Stimulated activated effector memory CD8-positive, alpha-beta T cell treated with anti-CD3 and anti-CD28 coated beads, Interleukin-12 subunit alpha, Interleukin-12 subunit beta, amount 100 ng/mL, for 72 hours (primary cell): ENCODE measurements at regions not wholly inside any gene's neighbourhood (a gene's known extent, or its start where the extent isn't known, plus 50 kb on each side); places are given as distances from the start of the nearest gene placed in this dataset.

ENCODE experiments used
- ATAC-seq: fragments of 150-1000 bp; cut with Tn5 transposase; 2 replicates; pipeline ENCODE4 v1.10.0; 2021
- DNase-seq, 2 donors: peaks; one replicate each; pipeline ENCODE4 v3.0.0; 2021 to 2022; ENCODE audit warnings: low spot score in 2 of 2
- H3K27ac Mint-ChIP-seq: one replicate; pipeline ENCODE4 v1.8.0; 2022; ENCODE audit warnings: mild to moderate bottlenecking, mixed read lengths
- H3K36me3 Mint-ChIP-seq: one replicate; pipeline ENCODE4 v1.8.0; 2022; ENCODE audit warnings: mild to moderate bottlenecking, mixed read lengths
- H3K4me1 Mint-ChIP-seq: one replicate; pipeline ENCODE4 v1.8.0; 2022; ENCODE audit warnings: mixed read lengths
- H3K4me3 Mint-ChIP-seq: one replicate; pipeline ENCODE4 v1.8.0; 2022; ENCODE audit warnings: mild to moderate bottlenecking, mixed read lengths
- H3K9me3 Mint-ChIP-seq: one replicate; pipeline ENCODE4 v1.8.0; 2022; ENCODE audit warnings: mixed read lengths

- no peak for DNase-seq
Observed at GRCh38 chr14:40123816-40124215, 691.6 kb upstream of the FBXO33 start.

DNA sequence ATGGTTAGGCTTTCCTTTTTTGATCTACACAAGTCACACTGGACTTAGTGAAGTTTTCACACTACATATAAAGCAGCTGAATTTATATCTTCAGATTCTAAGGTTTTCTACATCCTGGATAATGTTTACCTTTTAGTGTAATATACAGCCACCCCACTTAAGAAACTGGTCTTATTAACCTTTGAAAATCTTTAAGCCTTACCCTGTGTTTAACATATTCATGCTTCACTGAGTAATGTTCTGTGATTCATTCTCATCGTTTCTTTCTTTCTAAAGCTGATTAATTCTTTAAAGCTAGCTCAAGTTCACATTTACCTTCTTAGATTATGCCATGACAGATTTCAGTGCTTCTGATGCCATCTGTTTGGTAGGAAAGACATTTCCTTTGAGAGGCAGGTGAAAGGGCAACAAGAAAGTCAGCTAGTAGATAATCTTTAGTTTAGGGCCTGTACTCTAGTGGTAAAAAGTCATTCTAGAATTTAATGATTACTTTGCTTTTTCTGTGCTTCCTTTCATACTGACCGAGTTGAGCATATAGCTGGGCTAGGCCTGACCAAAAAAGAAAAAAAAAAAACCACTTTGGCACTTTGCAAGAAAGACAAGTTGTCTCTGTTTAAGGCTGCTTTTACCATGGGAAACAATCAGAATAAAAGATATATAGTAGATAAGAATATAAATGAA, 690.9 kb upstream of the FBXO33 start:
- no peak overlapping the region for H3K4me3 Mint-ChIP-seq
- no peak for DNase-seq
- H3K9me3 Mint-ChIP-seq: peaks cover 6% of the 10 kb centered on the region
- H3K4me1 Mint-ChIP-seq: no peaks in the 10 kb centered on the region
- H3K36me3 Mint-ChIP-seq: no peaks in the 10 kb centered on the region
- H3K27ac Mint-ChIP-seq: no peak overlapping the region
- peak; percentile 34 for ATAC-seq

More at GRCh38 chr14:40123816-40124215, 691.6 kb upstream of the FBXO33 start:
- ATAC-seq: no peak
- no peaks in the 10 kb centered on the region for H3K36me3 Mint-ChIP-seq
- no peak overlapping the region for H3K27ac Mint-ChIP-seq
- H3K9me3 Mint-ChIP-seq: peaks cover 6% of the 10 kb centered on the region
- H3K4me1 Mint-ChIP-seq: no peaks in the 10 kb centered on the region
- no peak overlapping the region for H3K4me3 Mint-ChIP-seq

GRCh38 chr14:40119765-40120164, 687.5 kb upstream of the FBXO33 start:
- ATAC-seq (no peak), DNase-seq (no peak)
- H3K36me3 Mint-ChIP-seq: no peaks in the 10 kb centered on the region
- no peaks in the 10 kb centered on the region for H3K4me1 Mint-ChIP-seq
- no peak overlapping the region for H3K27ac Mint-ChIP-seq
- H3K9me3 Mint-ChIP-seq: peaks cover 7% of the 10 kb centered on the region
- no peak overlapping the region for H3K4me3 Mint-ChIP-seq

DNA sequence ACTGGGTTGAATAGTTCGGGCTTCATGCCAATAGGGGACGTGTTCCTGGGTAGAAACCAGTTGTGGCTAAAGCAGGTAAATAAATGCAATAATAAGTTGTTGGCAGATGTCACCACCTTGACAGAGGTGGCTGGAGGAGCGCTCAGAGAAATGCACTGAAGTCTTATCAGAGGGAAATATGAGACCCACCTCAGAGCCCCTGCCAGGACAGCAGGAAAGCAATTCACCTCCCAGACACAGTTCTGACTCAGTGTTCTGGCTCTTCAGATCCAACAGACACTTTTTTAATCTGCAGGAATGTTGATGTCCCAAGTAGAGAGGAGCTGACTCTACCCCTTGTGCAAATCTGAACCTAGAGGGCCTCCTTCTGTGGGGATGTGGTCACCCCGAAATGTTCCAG, 687.1 kb upstream of the FBXO33 start:
- peaks cover 7% of the 10 kb centered on the region for H3K9me3 Mint-ChIP-seq
- no peak overlapping the region for H3K4me3 Mint-ChIP-seq
- no peaks in the 10 kb centered on the region for H3K4me1 Mint-ChIP-seq
- DNase-seq (no peak), ATAC-seq (no peak)
- no peak overlapping the region for H3K27ac Mint-ChIP-seq
- H3K36me3 Mint-ChIP-seq: no peaks in the 10 kb centered on the region

- Mint-ChIP-seq H3K36me3 (no peaks in the 10 kb centered on the region), H3K9me3 (peaks cover 8% of the 10 kb centered on the region), H3K27ac (no peak overlapping the region), H3K4me3 (no peak overlapping the region), H3K4me1 (no peaks in the 10 kb centered on the region)
- no peak for ATAC-seq
- no peak for DNase-seq
Observed at GRCh38 chr14:40115583-40115982, 683.4 kb upstream of the FBXO33 start.

- Mint-ChIP-seq H3K9me3 (peaks cover 12% of the 10 kb centered on the region), H3K36me3 (no peaks in the 10 kb centered on the region), H3K4me3 (no peak overlapping the region), H3K27ac (no peak overlapping the region), H3K4me1 (no peaks in the 10 kb centered on the region)
- ATAC-seq (no peak), DNase-seq (no peak)
Observed at GRCh38 chr14:40113671-40114070, 681.4 kb upstream of the FBXO33 start.

GRCh38 chr14:40100544-40101196, 668.4 kb upstream of the FBXO33 start:
- H3K4me3 Mint-ChIP-seq: no peak overlapping the region
- no peaks in the 10 kb centered on the region for H3K36me3 Mint-ChIP-seq
- no peaks in the 10 kb centered on the region for H3K4me1 Mint-ChIP-seq
- no peak overlapping the region for H3K27ac Mint-ChIP-seq
- no peak for ATAC-seq
- peaks cover 6% of the 10 kb centered on the region for H3K9me3 Mint-ChIP-seq
- DNase-seq: no peak

DNA sequence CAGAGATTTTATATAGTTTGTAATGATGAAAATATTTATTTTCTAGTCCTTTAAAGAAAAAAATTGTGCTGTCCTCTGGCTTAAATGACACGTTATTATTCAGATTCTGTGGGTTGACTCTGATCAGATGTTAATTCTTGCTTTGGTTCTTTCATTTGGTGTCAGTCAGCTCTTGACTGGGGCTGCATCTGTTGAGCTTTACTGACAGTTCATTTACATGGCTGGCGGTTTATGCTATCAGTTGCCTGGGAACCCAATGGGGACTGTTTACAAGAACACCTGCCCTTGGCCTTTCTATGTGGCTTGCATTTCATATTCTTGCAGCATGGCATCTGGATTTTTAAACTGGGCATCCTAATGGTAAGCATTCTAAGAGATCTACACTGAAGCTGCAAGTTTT, 667.1 kb upstream of the FBXO33 start:
- no peak overlapping the region for H3K27ac Mint-ChIP-seq
- DNase-seq: no peak
- no peak overlapping the region for H3K4me3 Mint-ChIP-seq

DNA sequence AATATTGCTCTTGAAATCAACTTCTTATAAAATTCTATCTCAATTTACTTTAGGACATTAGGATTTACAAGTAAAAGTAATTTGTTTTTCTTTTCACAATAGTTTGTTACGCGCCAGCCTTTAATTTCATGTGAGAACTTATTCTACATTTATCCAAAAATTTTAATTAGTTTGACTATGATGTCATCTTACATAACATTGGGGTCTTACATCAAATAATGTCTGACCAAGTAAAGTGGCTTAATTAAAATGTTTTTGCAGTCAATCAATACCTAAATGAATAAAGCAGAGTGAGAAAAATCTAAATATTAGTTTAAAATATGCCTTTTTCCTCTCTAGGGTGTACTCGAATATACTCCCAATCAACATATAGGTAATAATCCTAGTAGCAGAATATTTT, 666.2 kb upstream of the FBXO33 start:
- ATAC-seq (no peak), DNase-seq (no peak)
- Mint-ChIP-seq H3K27ac (no peak overlapping the region), H3K9me3 (peaks cover 6% of the 10 kb centered on the region), H3K36me3 (no peaks in the 10 kb centered on the region), H3K4me3 (no peak overlapping the region), H3K4me1 (no peaks in the 10 kb centered on the region)

More for the DNA sequence above, 667.1 kb upstream of the FBXO33 start:
- Mint-ChIP-seq H3K36me3 (no peaks in the 10 kb centered on the region), H3K4me1 (no peaks in the 10 kb centered on the region), H3K9me3 (peaks cover 6% of the 10 kb centered on the region)
- ATAC-seq: no peak

DNA sequence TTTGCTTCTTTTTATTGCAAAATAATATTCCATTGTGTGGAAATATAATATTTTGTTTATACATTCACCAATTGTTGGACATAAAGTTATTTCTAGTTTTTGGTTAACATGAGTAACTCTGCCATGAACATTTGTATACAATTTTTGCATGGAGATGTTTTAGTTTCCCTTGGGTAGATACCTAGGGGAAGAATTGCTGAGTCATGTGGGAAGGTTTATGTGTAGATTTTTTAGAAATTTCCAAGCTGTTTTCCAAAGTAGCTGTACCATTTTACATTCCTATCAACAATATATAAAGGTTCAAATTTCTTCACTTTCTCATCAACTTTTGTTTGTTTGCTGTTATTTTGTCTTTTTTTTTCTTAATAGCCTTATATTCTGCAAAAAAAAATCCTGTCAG, 664.7 kb upstream of the FBXO33 start:
- H3K36me3 Mint-ChIP-seq: no peaks in the 10 kb centered on the region
- peaks cover 5% of the 10 kb centered on the region for H3K9me3 Mint-ChIP-seq
- H3K4me1 Mint-ChIP-seq: no peaks in the 10 kb centered on the region
- no peak overlapping the region for H3K4me3 Mint-ChIP-seq
- no peak for DNase-seq
- H3K27ac Mint-ChIP-seq: no peak overlapping the region
- ATAC-seq: no peak

GRCh38 chr14:40093800-40094199, 661.6 kb upstream of the FBXO33 start:
- Mint-ChIP-seq H3K27ac (no peak overlapping the region), H3K36me3 (no peaks in the 10 kb centered on the region), H3K4me1 (no peaks in the 10 kb centered on the region), H3K9me3 (peaks cover 19% of the 10 kb centered on the region), H3K4me3 (no peak overlapping the region)
- DNase-seq (no peak), ATAC-seq (no peak)

- Mint-ChIP-seq H3K4me1 (no peaks in the 10 kb centered on the region), H3K36me3 (no peaks in the 10 kb centered on the region), H3K27ac (no peak overlapping the region), H3K4me3 (no peak overlapping the region), H3K9me3 (peaks cover 9% of the 10 kb centered on the region)
- ATAC-seq (peak; percentile 36), DNase-seq (no peak)
Observed at GRCh38 chr14:40074169-40074568, 641.9 kb upstream of the FBXO33 start.

GRCh38 chr14:40072175-40072574, 639.9 kb upstream of the FBXO33 start:
- ATAC-seq (no peak), DNase-seq (no peak)
- Mint-ChIP-seq H3K36me3 (no peaks in the 10 kb centered on the region), H3K4me1 (no peaks in the 10 kb centered on the region), H3K4me3 (no peak overlapping the region), H3K9me3 (peaks cover 9% of the 10 kb centered on the region), H3K27ac (no peak overlapping the region)

GRCh38 chr14:40058901-40059897, 627.0 kb upstream of the FBXO33 start:
- peaks cover 3% of the 10 kb centered on the region for H3K9me3 Mint-ChIP-seq
- no peaks in the 10 kb centered on the region for H3K4me1 Mint-ChIP-seq
- DNase-seq (no peak), ATAC-seq (no peak)
- H3K36me3 Mint-ChIP-seq: no peaks in the 10 kb centered on the region
- H3K4me3 Mint-ChIP-seq: no peak overlapping the region
- no peak overlapping the region for H3K27ac Mint-ChIP-seq

GRCh38 chr14:40053416-40053815, 621.2 kb upstream of the FBXO33 start:
- Mint-ChIP-seq H3K4me1 (no peaks in the 10 kb centered on the region), H3K4me3 (no peak overlapping the region), H3K36me3 (no peaks in the 10 kb centered on the region), H3K9me3 (no peaks in the 10 kb centered on the region), H3K27ac (no peak overlapping the region)
- no peak for ATAC-seq
- DNase-seq: no peak
